GM12878 (cell line): ENCODE measurements at regions not wholly inside any gene's neighbourhood (a gene's known extent, or its start where the extent isn't known, plus 50 kb on each side); places are given as distances from the start of the nearest gene placed in this dataset.

ENCODE experiments used
- BHLHE40 ChIP-seq, 2 experiments: fragments of 450-650 bp in 1 of 2; IDR thresholded peaks; 2 replicates each; pipeline ENCODE4 v1.6.1; 2011 to 2017; ENCODE audit warnings: low read depth in 2 of 2, borderline replicate concordance in 1 of 2, improper control_type of control experiment in 1 of 2, low read length in 1 of 2, mild to moderate bottlenecking in 1 of 2
- KAT2A ChIP-seq: conservative IDR thresholded peaks from 2 replicates; pipeline ENCODE4 v1.6.1; 2011; ENCODE audit warnings: low read depth, low read length; ENCODE audit not compliant: control insufficient read depth
- KLF5 ChIP-seq: fragments of 450-650 bp; IDR thresholded peaks from 2 replicates; pipeline ENCODE4 v1.6.1; 2014; ENCODE audit warnings: mild to moderate bottlenecking; ENCODE audit not compliant: partially characterized antibody
- NFYB ChIP-seq: IDR thresholded peaks from 2 replicates; pipeline ENCODE4 v1.6.1; 2011; ENCODE audit warnings: low read depth, mild to moderate bottlenecking, low read length, improper control_type of control experiment, moderate library complexity; ENCODE audit not compliant: insufficient read depth
- POLR2A ChIP-seq: IDR thresholded peaks from 2 replicates; pipeline ENCODE4 v1.6.1; 2011; ENCODE audit warnings: low read depth, mild to moderate bottlenecking, low read length
- POLR2AphosphoS5 ChIP-seq: IDR thresholded peaks from 2 replicates; pipeline ENCODE4 v1.6.1; 2011; ENCODE audit warnings: mild to moderate bottlenecking, low read length, inconsistent platforms
- SMAD1 ChIP-seq: fragments of 450-650 bp; IDR thresholded peaks from 2 replicates; pipeline ENCODE4 v1.6.1; 2018; ENCODE audit warnings: mild to moderate bottlenecking, low read depth; ENCODE audit not compliant: partially characterized antibody
- SP1 ChIP-seq: IDR thresholded peaks from one replicate; pipeline ENCODE4 v1.6.1; 2011; ENCODE audit warnings: low read depth, low read length
- ZNF384 ChIP-seq: IDR thresholded peaks from 2 replicates; pipeline ENCODE4 v1.6.1; 2012; ENCODE audit warnings: low read depth, mild to moderate bottlenecking, low read length, improper control_type of control experiment, borderline replicate concordance
- TF ChIP-seq, protein P1 (sequence below), 3 experiments: IDR thresholded peaks in 2 of 3; conservative IDR thresholded peaks in 1 of 3; 2 replicates each; pipeline ENCODE4 v1.5.1; 2011; ENCODE audit warnings: low read depth in 3 of 3, low read length in 3 of 3, mild to moderate bottlenecking in 3 of 3, control low read depth in 2 of 3, moderate library complexity in 2 of 3, inconsistent platforms in 1 of 3, mixed read lengths in 1 of 3; ENCODE audit not compliant: control insufficient read depth in 2 of 3, insufficient read depth in 1 of 3; ENCODE audit errors: extremely low read depth in 1 of 3
- TF ChIP-seq, protein P2 (sequence below): IDR thresholded peaks from 2 replicates; pipeline ENCODE4 v1.6.1; 2011; ENCODE audit warnings: low read depth, low read length, improper control_type of control experiment, borderline replicate concordance
- TF ChIP-seq, protein P3 (sequence below): IDR thresholded peaks from 2 replicates; pipeline ENCODE4 v1.6.1; 2011; ENCODE audit warnings: borderline replicate concordance, low read depth, mild to moderate bottlenecking, moderate library complexity, mixed read lengths, low read length; ENCODE audit not compliant: insufficient read depth; ENCODE audit errors: extremely low read length
- TF ChIP-seq, protein P4 (sequence below): IDR thresholded peaks from 2 replicates; pipeline ENCODE4 v1.6.1; 2012; ENCODE audit warnings: mild to moderate bottlenecking, low read depth, low read length

DNA sequence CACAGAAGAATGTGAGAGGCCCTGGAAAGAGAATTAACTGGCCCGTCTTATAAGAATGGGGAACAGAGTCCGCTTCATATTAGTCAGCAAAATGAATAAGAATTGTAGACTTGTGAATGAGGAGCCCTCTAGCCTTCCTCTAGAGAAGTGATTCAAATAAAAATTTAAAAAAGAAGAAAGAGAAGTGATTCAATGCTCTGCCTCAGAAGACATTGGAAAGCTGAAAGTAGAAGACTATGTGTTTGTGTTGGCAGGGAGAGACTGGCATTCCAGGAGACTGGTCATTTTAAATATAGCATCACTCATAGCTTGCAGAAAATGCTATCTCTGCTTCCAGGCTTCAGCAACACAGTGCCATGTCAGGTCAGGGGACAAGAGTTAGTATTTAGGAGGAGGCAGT, 190.6 kb upstream of the HS3ST3A1 start:
- TF ChIP-seq, protein P1, sequence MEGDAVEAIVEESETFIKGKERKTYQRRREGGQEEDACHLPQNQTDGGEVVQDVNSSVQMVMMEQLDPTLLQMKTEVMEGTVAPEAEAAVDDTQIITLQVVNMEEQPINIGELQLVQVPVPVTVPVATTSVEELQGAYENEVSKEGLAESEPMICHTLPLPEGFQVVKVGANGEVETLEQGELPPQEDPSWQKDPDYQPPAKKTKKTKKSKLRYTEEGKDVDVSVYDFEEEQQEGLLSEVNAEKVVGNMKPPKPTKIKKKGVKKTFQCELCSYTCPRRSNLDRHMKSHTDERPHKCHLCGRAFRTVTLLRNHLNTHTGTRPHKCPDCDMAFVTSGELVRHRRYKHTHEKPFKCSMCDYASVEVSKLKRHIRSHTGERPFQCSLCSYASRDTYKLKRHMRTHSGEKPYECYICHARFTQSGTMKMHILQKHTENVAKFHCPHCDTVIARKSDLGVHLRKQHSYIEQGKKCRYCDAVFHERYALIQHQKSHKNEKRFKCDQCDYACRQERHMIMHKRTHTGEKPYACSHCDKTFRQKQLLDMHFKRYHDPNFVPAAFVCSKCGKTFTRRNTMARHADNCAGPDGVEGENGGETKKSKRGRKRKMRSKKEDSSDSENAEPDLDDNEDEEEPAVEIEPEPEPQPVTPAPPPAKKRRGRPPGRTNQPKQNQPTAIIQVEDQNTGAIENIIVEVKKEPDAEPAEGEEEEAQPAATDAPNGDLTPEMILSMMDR (IDR thresholded peaks at IDR 0.05 in 2 of 3, conservative IDR thresholded peaks at IDR 0.05 in 1 of 3; ENCODE audit: control insufficient read depth in 2 of 3, extremely low read depth in 1 of 3, insufficient read depth in 1 of 3, low read depth in 3 of 3, low read length in 3 of 3) = no peak
- TF ChIP-seq, protein P2, sequence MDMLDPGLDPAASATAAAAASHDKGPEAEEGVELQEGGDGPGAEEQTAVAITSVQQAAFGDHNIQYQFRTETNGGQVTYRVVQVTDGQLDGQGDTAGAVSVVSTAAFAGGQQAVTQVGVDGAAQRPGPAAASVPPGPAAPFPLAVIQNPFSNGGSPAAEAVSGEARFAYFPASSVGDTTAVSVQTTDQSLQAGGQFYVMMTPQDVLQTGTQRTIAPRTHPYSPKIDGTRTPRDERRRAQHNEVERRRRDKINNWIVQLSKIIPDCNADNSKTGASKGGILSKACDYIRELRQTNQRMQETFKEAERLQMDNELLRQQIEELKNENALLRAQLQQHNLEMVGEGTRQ = no peak
- TF ChIP-seq BHLHE40 (IDR thresholded peaks at IDR 0.05; ENCODE audit: borderline replicate concordance in 1 of 2, low read depth in 2 of 2, low read length in 1 of 2) = no peak
- TF ChIP-seq POLR2A = no peak
- TF ChIP-seq, protein P3, sequence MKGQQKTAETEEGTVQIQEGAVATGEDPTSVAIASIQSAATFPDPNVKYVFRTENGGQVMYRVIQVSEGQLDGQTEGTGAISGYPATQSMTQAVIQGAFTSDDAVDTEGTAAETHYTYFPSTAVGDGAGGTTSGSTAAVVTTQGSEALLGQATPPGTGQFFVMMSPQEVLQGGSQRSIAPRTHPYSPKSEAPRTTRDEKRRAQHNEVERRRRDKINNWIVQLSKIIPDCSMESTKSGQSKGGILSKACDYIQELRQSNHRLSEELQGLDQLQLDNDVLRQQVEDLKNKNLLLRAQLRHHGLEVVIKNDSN = no peak
- TF ChIP-seq POLR2AphosphoS5 = no peak
- no peak for TF ChIP-seq KLF5
- TF ChIP-seq SP1 = no peak
- TF ChIP-seq, protein P4, sequence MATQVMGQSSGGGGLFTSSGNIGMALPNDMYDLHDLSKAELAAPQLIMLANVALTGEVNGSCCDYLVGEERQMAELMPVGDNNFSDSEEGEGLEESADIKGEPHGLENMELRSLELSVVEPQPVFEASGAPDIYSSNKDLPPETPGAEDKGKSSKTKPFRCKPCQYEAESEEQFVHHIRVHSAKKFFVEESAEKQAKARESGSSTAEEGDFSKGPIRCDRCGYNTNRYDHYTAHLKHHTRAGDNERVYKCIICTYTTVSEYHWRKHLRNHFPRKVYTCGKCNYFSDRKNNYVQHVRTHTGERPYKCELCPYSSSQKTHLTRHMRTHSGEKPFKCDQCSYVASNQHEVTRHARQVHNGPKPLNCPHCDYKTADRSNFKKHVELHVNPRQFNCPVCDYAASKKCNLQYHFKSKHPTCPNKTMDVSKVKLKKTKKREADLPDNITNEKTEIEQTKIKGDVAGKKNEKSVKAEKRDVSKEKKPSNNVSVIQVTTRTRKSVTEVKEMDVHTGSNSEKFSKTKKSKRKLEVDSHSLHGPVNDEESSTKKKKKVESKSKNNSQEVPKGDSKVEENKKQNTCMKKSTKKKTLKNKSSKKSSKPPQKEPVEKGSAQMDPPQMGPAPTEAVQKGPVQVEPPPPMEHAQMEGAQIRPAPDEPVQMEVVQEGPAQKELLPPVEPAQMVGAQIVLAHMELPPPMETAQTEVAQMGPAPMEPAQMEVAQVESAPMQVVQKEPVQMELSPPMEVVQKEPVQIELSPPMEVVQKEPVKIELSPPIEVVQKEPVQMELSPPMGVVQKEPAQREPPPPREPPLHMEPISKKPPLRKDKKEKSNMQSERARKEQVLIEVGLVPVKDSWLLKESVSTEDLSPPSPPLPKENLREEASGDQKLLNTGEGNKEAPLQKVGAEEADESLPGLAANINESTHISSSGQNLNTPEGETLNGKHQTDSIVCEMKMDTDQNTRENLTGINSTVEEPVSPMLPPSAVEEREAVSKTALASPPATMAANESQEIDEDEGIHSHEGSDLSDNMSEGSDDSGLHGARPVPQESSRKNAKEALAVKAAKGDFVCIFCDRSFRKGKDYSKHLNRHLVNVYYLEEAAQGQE = no peak
- TF ChIP-seq ZNF384 = no peak
- no peak for TF ChIP-seq SMAD1
- TF ChIP-seq NFYB = no peak
- TF ChIP-seq KAT2A = no peak
